NCI-H524 (cell line): ENCODE measurements at regions not wholly inside any gene's neighbourhood (a gene's known extent, or its start where the extent isn't known, plus 50 kb on each side); places are given as distances from the start of the nearest gene placed in this dataset.
"Not testable (repeated sequence)": the region's sequence is repeated elsewhere in the genome, so short reads cannot be mapped to it uniquely, and the experiment has no call there.

Experiments used
- DNase-seq, 2 experiments: peaks; one replicate each; lab custom pipeline; 2025; lab: John Stamatoyannopoulos, UW

DNA sequence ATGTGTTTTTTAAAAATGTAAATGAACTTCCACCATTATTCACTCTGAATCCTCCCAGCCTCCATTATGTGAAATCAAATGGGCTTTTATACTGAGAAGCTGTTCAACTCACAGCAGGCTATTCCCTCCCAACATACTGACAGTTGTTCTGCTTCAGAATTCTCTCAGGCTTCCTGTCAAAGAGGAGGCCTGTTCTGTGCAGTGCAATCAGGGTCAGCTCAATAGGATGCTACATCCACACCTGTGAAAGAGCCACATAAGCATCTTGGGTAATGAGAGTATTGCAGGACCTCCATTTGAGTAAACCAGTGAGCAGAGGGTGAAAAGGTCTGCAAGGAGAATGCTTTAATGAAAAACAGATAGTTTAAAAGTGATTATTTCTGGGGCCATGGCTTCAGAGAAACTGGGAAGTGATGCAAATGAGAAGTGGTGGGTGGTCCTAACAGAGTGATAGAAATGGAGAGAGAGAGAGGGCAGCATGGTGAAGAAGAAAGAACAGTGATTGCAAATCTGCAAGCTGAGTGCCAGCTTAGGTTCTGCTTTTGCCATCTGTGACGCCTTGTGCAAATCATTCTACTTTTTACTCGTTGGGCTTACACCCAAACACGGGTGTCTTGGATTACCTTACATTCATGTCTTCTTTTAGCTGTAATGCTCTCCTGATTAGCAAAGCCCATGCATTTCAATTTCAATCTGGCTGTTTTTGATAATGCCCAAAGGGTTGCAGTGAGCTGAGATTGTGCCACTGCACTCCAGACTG lies 202.5 kb upstream of the NMUR2 start:
- peak in 1 of 2 experiments; percentile 8 for DNase-seq

DNA sequence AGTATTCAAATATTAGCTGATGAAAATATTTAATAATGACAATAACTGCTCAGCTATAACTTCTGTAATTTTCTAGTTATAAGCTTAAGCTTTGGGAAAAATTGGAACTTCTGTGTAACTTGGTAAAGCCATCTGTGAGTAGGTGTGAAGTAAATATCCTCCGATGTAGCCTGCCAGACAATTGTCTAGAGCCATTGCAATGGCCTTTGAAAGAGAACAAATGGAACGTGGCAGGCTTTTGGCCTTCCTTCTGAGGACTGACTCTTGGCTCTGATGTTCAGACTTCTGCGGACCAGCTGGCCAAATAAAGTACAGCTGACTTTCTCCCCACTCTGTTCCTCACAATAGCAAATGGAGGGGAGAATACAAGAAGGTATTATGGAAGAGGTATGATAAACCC lies 203.4 kb upstream of the NMUR2 start:
- DNase-seq: no peak

DNA sequence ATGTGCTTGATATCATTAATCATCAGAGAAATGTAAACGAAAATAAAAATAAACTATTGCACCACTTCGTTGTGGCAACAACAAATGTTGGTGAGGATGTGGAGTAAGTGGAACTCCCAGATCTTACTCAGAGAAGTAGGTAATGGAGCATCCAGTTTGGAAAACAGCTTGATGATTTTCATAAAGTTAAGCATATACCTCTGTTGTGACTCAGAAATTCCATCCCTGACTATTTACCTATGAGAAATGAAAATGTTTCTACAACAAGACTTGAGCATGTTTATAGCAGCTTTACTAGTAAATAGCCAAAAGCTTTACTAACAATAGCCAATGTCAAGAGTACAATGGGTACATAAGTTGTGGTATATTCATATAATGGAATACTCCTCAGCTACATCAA lies 214.7 kb upstream of the NMUR2 start:
- no peak for DNase-seq

DNA sequence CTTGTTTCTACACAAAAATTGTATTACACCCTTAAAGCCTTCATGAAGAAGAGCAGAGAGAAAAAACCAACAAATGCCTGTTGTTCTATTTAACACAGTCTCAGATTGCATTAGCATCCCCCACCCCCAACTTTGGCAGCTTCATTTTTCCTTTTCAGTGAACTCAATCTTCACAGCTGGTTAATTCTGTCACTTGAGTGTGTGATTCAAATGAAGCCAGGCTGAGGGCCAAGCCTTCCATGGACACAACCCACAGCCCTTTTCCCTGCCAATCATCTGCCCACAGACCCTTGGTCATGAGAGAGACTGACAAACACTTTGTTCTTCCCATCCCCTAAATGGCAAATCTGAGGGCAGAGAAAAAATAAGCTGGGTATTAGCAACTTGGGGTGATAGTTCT lies 217.5 kb upstream of the NMUR2 start:
- no peak for DNase-seq

DNA sequence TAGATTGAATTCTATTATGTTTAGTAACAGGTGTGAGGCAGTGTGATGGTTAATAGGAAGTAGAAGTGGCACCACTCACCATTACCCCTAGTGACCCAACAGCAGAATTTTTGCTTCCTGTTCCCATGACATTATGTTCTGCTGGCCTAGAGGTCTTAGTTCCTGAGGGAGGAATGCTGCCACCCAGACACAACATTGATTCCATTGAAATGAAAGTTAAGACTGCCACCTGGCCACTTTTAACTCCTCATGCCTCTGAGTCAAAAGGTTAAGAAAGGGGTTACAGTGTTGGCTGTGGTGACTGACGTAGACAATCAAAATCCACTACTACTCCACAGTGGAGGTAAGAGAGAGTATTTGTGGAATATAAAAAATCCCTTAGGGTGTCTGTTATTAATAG lies 218.9 kb upstream of the NMUR2 start:
- no peak for DNase-seq

DNA sequence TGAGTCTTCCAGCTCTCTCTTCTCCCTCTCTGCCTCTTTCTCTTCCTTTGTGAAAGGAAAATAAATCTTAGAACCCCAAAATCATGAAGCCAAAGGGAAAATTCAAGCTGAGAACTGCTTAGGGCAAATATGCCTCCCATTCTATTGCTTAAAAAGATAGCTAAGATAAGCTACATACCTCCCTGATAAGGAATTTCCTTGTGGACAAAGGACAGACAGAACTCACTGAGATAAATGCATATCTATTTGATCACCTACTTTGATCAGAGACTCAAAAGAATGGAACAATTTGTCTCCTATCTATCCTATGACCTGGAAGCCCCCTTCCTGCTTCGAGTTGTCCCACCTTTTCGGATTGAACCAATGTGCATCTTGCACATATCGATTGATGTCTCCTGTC lies 220.6 kb upstream of the NMUR2 start:
- DNase-seq: no peak

DNA sequence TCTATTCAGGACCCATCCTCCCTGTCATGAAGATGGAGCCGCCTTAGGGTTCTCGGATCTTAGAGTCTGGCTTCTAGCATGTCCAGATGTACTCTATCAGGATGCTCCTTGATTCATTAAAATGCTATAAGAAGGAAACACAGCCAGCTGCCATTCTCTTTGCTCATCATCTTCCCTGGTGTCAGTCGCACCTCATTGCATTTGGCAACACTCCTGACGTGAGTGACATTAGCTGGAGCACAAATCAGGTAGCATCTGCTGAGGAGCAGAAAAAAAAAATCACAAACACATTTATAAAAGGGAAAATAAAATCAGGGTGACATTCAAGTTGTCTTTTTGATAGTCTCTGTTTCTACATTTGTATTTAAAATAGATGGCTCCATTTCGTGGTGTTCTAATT lies 226.1 kb upstream of the NMUR2 start:
- peak; percentile 14 to 58 for DNase-seq

DNA sequence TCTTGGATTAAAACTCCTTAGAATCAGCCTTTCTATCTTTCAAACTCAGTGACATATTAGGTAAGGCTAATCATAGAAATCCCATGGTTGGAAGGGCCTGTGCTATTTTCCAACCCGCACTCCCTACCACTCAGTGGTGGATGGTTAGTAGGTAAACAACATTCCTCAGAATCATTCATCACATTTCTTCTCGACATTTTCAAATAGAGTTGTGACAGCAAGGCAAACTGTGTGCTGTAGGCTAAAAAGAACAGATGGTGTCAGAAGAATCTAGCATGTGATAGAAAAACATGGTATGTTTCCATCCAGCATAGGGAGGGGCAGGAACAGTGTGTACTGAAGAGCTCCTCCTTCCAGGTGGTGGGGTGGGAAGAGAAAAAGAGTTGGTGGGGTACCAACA lies 227.3 kb upstream of the NMUR2 start:
- peak in 1 of 2 experiments; percentile 6 for DNase-seq

DNA sequence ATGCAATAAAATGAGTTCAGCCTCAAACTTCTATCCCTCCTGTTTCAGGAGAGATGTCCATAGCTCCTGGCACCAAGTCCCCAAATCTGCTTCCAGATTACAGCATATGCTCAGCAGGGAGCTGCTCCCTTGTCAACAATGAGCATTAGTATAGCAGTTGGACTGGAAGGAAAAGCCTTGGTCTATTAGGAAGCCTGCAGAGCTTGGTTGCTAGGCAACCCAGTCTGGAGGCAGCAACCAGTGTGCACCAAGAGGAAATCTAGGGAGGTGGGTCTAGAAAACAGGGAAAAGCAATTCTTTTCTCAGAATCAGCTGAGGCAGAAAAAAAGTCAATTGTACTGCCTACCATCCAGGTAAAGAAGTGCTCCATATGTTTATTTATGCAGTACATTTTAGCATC lies 229.5 kb upstream of the NMUR2 start:
- DNase-seq: peak; percentile 31 to 88

DNA sequence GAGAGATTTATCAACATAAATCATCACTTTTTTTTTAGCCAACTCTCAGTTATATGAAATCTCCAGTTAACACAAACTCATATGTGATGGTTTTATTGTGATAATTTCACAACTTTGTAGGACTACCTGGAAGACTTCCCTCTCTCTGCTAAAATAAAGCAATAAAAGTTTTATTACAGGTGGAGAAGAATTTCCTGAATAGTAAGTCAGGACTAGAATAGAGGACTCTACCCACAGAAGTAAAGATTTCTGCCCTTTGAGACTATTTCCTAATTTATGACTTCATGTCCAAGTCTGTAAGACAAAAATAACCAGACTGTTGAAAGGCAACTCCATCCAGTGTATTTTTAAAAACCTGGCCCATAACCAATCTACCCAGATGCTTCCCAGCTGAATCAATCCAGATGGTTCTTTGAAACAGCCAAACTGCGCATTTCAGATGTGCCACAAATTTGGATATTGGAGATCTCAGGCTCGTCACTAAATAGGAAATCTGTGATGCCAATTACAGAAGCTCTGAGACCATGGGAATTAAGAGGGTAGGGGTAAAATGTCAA lies 234.0 kb upstream of the NMUR2 start:
- DNase-seq: no peak

DNA sequence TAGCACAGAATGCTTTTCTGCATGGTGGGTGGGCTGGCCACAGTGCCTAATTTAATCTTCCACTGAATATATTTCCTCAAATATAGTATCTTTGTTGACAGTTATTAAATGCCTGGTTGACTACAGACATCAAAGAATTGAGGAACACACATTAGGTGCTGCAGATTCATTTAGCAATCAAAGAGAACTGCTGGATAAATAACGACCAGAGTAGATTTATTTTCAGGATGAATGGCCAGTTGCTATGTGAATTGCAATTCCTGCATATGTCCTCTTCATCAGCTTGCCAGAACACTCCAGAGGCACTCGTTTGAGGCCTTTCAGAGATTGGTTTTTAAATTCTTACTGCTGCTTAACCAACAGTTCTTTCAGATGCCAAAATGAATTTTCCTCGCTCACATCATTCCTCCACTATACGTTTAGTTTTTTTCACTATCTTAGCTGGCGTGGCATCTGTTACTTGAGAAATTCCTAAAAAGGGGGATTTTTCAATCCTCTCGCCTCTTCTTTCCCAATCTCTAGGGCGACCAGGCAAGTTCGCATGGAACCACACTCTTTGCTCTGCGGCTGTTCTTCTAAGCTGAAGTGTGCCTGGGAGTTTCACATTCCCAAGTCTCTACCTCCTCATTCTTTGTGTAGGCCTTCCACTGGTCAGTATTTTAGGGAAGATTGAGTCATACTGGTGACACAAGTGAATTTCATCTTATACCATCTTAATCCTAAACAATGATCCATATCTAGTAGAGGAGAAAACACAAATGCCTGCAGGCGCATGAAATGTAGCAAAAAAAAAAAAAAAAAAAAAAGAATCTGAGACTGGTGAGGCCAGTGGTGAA lies 237.1 kb upstream of the NMUR2 start:
- no peak for DNase-seq

DNA sequence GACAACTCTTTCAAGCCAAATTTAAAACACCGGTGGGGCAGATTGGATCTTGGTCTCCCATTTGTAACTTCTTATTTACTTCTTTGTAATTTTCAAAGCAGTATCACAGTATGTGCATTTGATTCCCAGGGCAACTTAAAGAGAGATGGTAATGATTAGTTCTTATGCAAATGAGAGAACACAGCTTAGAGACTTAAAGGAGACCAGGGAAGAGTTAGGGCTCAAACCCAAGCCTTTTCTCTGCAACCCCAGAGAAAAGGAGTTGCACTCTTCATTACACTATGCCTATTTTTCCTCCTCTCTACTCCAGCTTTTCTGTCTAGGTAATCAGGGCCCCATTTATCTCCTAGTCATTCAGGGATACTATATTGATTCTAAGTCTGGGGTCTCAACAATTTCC lies 237.8 kb upstream of the NMUR2 start:
- no peak for DNase-seq

DNA sequence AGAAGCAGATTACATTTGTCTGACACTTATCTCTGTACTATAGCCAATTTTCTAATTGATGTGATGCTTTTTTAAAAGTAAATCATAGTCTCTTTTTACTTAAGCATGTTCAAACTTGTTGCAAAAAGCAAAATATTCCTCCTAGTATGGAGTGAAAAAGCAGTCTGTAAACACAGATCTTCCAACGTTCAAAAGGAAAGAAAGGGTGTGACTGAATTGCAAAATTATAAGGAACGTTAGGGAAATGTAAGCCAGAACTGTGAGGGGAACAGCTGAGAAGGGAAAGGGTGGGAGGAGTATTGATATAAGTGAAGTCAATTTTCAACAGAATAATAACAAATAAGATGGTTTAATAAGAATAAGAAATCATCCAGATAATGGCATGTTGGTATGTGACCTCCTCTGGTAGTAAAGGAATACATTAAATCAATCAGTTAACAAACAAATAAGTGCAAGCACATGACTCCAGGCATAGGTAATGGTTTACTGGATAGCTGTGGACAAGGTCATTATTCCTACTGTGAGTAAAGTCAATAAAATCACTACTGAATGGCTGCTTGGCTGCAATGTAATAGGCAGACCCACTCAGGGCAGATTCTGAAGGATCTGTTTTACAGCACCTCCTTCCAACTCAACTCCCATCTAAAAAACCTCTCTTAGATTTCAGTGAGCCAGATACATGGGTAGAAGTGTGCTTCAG lies 239.1 kb upstream of the NMUR2 start:
- DNase-seq: no peak

DNA sequence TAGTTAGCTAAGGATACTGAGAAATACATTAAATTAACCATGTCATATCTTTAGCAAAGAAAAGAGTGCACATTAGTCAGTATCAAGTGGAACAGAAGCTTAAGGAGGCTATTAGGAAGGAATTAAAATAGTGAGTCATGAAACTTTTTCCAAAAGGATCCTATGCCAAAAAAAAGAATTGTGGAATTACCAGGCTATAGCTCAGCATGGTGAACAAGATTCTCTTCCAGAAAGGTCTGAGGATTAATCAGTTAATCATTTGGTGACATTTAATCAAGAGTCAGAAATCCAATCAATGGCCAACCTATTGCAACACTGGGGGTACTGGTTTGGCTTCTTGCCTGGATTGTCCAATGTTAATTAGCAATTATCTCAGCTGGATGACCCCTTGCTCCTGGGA lies 244.5 kb upstream of the NMUR2 start:
- no peak for DNase-seq

DNA sequence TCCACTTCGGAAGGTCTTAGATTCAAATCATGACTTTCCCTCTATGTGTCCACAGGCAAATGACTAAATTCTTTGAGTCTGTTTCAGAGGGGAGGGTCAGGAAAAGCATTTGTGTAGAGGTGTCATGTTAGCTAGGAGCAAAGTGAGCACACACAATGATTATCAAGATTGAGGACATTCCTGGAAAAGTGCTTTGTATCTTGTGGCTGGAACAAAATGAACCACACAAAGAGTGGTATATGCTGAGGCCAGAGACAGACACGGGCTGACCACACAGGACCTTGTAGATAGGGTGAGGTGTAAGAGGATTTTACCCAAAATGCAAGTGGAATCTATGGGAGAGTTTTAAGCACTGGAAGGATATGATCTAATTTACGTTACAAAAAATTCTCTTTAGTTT lies 245.3 kb upstream of the NMUR2 start:
- DNase-seq: no peak

DNA sequence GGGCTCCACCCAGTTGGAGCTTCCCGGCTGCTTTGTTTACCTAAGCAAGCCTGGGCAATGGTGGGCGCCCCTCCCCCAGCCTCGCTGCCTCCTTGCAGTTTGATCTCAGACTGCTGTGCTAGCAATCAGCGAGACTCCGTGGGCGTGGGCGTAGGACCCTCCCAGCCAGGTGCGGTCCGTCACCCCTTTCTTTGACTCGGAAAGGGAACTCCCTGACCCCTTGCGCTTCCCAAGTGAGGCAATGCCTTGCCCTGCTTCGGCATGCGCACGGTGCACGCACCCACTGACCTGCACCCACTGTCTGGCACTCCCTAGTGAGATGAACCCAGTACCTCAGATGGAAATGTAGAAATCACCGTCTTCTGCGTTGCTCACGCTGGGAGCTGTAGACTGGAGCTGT lies 254.4 kb upstream of the NMUR2 start:
- not testable (repeated sequence) for DNase-seq

DNA sequence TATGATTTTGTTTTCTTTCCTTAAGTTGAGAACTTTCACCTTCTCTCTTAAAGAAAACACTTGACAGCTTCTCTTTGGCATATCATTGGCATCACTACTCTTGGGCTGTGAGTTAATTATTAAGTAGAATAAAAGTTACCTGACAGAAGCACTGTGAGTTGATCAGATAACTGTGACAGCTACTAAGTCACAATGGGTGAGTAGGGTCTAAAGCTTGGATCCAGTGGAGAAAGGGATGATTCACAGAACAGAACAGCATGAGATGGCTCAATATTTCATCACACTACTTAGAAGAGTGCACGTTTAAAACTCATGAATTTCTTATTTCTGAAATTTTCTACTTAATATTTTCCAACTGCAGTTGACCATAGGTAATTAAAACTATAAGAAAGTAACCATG lies 268.5 kb upstream of the NMUR2 start:
- DNase-seq: no peak

DNA sequence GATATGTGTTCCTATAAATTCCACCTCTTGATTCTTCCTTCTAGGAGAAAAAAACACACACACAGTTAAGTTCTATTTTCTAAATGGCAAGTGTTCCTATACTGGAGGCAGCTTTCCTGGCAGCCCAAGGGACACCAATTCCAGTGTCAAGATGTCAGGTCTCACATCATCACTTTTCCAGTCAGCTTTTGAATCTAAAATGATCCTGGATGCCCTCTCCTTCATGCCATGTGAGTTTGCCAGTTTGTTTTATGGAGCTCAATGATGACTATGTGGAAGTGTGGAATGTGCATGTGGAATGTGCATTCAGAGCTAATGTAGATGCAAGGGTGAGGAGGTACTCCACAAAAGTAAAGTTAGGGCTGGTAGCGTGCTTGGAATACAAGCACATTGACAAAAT lies 269.3 kb upstream of the NMUR2 start:
- DNase-seq: no peak

DNA sequence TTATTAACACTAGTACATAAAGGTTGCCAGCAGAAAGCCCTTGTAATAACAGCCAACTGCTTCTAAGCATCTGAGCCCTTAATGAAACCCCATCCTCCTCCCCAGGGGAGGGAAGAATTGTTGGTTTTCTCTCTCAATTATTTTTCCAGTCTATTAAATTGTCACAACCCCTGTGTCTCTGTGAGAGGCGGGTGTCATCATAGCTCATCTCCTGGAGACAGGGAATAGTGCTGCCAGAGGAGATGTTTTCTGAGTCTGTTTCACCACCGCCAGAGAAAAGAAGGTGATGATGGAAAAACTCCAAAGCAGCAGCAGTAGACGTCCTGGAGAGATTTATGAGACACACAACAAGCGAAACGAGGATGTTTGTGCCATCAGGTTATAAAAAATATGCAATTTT lies 271.1 kb upstream of the NMUR2 start:
- no peak for DNase-seq

DNA sequence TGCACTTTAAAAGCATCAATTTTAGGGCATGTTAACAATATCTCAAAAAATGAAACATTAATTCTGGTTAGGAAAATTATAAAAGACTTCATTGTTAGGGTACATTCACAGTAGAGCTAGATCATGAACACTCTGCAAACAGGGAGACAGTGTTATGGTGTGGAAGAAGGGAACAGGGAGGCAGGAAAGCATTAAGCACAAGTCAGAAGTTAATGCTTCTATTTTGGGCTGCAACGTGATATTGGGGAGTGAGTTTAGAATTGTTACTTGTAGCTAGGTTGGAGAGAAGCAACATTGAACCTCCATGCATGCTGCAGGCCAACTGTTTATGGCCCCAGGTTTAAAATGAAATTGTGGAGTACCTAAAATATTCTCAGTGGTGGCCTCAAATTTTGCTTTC lies 278.1 kb upstream of the NMUR2 start:
- DNase-seq: no peak

DNA sequence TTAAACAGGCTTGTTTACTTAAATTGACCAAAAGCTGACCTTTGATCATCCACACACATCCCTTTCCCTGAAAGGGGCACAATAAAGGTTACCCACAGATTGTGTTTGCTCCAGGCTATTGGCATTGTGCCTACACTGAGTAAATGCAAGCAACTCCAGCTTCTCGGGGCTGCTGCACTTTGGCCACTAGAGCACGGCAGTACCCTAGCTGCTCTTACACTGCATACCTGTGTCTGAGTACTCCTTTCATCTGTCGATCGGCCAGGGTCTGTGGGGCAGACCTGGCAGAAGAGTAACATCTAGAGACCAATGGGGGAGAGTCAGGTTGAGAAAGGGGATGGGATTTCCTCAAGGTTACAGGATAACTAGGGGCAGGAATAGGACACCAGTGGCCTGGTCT lies 281.9 kb upstream of the NMUR2 start:
- no peak for DNase-seq

DNA sequence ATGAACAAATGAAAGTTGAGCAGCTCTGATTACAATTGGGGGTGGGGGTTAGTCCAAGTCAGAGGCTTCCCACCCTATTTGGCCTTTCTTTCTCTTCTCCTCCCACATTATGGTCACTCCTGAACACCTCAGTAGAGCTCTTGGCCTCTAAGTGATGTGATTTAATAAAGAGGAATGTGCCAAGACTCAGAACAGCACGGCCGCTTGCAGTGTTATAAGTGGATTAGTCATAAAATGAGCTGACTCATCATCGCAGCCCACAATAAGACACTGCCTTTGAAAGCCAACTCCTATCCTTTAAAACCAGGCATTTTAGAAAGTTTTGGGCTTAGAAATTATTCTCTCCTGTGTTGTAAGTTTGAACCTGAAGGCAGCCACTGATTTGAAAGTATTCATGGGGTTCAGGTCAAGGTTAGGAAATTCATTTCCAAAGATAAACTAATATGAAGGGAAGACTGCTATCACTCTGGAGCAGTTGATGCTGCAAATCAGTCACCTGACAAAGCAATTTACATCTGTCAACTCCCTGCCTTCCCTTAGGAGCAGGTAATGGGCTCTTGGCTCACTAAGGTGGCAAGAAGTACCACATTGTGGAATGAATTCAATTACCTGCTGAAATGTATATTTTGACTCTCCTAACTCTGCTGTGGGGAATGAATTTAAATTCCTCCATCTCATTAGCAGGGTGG lies 283.6 kb upstream of the NMUR2 start:
- DNase-seq: peak in 1 of 2 experiments; percentile 55
